ENCODE measurements at regions not wholly inside any gene's neighbourhood (a gene's known extent, or its start where the extent isn't known, plus 50 kb on each side); places are given as distances from the start of the nearest gene placed in this dataset.

DNA sequence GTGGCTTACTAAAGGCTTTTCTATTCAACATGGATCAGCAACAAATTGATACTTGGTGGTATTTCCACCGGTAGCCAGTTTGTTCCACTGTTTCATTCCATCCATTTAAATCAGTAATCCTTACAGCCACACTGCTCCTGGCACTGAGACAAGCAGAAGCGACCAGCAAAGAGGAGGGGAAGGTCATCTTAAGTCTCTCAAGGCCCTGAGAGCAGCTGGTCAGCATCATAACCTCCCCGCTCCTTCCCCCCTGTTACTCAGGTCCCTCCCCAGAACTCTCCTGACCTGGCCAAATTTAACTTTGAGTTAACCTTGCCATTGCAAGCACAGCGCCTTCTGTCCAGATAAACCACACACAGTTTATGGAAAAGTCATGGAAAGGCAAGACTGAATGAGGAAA lies 331.3 kb upstream of the KLF3 start (continued):
- TF ChIP-seq MYBL2 (CRISPR knock-in tag; IDR thresholded peaks at IDR 0.05) (no peak), SOX15 (CRISPR knock-in tag; IDR thresholded peaks at IDR 0.05) (no peak), NFYB (CRISPR knock-in tag; conservative IDR thresholded peaks at IDR 0.05; ENCODE audit: low read depth) (no peak), ATF1 (CRISPR knock-in tag; IDR thresholded peaks at IDR 0.05) (no peak), ESRRA (CRISPR knock-in tag; IDR thresholded peaks at IDR 0.05; ENCODE audit: borderline replicate concordance) (no peak), FOXP1 (CRISPR knock-in tag; IDR thresholded peaks at IDR 0.05; ENCODE audit: borderline replicate concordance) (no peak), OVOL2 (CRISPR knock-in tag; IDR thresholded peaks at IDR 0.05; ENCODE audit: borderline replicate concordance) (no peak), CBFB (CRISPR knock-in tag; IDR thresholded peaks at IDR 0.05; ENCODE audit: low read depth) (no peak), ZNF263 (CRISPR knock-in tag; IDR thresholded peaks at IDR 0.05; ENCODE audit: low read depth) (no peak), ZBTB21 (CRISPR knock-in tag; IDR thresholded peaks at IDR 0.05; ENCODE audit: borderline replicate concordance) (no peak)
- TF ChIP-seq, protein P1, sequence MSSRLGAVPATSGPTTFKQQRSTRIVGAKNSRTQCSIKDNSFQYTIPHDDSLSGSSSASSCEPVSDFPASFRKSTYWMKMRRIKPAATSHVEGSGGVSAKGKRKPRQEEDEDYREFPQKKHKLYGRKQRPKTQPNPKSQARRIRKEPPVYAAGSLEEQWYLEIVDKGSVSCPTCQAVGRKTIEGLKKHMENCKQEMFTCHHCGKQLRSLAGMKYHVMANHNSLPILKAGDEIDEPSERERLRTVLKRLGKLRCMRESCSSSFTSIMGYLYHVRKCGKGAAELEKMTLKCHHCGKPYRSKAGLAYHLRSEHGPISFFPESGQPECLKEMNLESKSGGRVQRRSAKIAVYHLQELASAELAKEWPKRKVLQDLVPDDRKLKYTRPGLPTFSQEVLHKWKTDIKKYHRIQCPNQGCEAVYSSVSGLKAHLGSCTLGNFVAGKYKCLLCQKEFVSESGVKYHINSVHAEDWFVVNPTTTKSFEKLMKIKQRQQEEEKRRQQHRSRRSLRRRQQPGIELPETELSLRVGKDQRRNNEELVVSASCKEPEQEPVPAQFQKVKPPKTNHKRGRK (CRISPR knock-in tag; IDR thresholded peaks at IDR 0.05; ENCODE audit: borderline replicate concordance) = no peak
- TF ChIP-seq, protein P2, sequence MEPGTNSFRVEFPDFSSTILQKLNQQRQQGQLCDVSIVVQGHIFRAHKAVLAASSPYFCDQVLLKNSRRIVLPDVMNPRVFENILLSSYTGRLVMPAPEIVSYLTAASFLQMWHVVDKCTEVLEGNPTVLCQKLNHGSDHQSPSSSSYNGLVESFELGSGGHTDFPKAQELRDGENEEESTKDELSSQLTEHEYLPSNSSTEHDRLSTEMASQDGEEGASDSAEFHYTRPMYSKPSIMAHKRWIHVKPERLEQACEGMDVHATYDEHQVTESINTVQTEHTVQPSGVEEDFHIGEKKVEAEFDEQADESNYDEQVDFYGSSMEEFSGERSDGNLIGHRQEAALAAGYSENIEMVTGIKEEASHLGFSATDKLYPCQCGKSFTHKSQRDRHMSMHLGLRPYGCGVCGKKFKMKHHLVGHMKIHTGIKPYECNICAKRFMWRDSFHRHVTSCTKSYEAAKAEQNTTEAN (CRISPR knock-in tag; IDR thresholded peaks at IDR 0.05) = no peak

DNA sequence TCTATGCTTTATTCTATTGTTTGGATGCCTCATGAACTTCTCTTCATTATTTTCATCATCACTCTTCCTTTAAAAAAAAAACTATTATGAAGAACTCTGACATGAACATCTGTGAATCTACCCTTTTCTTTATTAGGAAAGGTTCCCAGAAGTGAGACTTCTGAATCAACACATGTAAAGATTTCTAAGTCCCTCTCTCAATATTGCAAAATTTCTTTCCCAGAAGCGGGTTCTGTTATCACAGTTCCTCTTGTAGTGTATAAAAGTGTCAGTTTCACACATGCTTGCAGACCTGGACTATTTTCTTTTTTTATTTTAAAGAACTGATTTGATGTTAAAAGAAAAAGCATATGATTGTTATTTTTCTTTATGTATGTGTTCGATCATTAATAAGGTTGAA lies 330.8 kb upstream of the KLF3 start:
- Mint-ChIP-seq H3K4me3 (no peak overlapping the region), H3K27me3 (ENCODE audit: low read depth) (no peaks in the 10 kb centered on the region), H3K4me1 (peaks cover 11% of the 10 kb centered on the region), H3K27ac (no peak overlapping the region), H3K9me3 (peaks cover 23% of the 10 kb centered on the region), H3K36me3 (peaks cover 15% of the 10 kb centered on the region)
- CTCF ChIA-PET = interaction anchor here (1.7 kb wide), 1 partner anchor 14 kb away, joined by 6 read pairs; no protein-coding TSS in a partner anchor
- POLR2A ChIA-PET = no interaction called here
- DNase-seq (ENCODE audit: low spot score) (no peak), ATAC-seq (no peak)
- TF ChIP-seq E2F5 (CRISPR knock-in tag; IDR thresholded peaks at IDR 0.05) (no peak), HMGA2 (CRISPR knock-in tag; IDR thresholded peaks at IDR 0.05) (no peak), IRF2 (CRISPR knock-in tag; IDR thresholded peaks at IDR 0.05; ENCODE audit: borderline replicate concordance, low read depth) (no peak), HMGXB4 (CRISPR knock-in tag; IDR thresholded peaks at IDR 0.05) (no peak), GRHL2 (CRISPR knock-in tag; IDR thresholded peaks at IDR 0.05; ENCODE audit: insufficient replicate concordance, severe bottlenecking) (no peak), CREB1 (CRISPR knock-in tag; IDR thresholded peaks at IDR 0.05) (no peak), ATF3 (CRISPR knock-in tag; conservative IDR thresholded peaks at IDR 0.05) (no peak), CBFB (CRISPR knock-in tag; IDR thresholded peaks at IDR 0.05; ENCODE audit: low read depth) (no peak), ZNF121 (CRISPR knock-in tag; IDR thresholded peaks at IDR 0.05) (no peak)
- TF ChIP-seq, protein P3, sequence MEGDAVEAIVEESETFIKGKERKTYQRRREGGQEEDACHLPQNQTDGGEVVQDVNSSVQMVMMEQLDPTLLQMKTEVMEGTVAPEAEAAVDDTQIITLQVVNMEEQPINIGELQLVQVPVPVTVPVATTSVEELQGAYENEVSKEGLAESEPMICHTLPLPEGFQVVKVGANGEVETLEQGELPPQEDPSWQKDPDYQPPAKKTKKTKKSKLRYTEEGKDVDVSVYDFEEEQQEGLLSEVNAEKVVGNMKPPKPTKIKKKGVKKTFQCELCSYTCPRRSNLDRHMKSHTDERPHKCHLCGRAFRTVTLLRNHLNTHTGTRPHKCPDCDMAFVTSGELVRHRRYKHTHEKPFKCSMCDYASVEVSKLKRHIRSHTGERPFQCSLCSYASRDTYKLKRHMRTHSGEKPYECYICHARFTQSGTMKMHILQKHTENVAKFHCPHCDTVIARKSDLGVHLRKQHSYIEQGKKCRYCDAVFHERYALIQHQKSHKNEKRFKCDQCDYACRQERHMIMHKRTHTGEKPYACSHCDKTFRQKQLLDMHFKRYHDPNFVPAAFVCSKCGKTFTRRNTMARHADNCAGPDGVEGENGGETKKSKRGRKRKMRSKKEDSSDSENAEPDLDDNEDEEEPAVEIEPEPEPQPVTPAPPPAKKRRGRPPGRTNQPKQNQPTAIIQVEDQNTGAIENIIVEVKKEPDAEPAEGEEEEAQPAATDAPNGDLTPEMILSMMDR (IDR thresholded peaks at IDR 0.05) = no peak
- TF ChIP-seq, protein P4, sequence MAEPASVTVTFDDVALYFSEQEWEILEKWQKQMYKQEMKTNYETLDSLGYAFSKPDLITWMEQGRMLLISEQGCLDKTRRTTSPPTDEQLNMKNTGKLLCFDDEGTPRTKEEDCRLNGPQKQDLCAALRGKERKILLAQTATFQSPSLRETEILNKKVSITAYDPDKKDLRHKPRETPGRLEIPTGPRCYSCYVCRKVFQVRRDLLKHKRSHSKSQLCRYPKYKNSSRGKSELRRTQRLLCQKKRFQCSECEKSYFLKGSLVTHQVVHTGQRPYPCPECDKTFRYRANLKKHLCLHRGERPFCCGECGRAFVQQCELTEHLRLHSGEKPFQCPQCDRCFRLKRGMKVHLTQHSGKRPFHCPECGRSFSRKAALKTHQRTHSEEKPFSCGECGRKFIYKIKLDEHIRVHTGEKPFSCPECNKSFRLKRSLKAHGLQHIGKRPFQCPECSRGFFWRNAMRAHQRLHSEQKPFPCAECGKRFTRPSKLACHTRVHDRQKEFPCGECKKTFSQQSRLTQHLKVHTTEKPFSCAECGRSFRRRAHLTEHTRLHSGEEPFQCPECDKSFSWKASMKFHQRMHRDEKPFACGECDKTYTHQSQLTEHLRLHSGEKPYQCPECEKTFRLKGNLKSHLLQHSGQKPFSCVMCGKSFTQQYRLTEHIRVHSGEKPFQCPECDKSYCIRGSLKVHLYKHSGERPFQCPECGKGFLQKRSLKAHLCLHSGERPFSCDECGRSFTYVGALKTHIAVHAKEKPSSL (CRISPR knock-in tag; conservative IDR thresholded peaks at IDR 0.05) = no peak
- TF ChIP-seq, protein P5, sequence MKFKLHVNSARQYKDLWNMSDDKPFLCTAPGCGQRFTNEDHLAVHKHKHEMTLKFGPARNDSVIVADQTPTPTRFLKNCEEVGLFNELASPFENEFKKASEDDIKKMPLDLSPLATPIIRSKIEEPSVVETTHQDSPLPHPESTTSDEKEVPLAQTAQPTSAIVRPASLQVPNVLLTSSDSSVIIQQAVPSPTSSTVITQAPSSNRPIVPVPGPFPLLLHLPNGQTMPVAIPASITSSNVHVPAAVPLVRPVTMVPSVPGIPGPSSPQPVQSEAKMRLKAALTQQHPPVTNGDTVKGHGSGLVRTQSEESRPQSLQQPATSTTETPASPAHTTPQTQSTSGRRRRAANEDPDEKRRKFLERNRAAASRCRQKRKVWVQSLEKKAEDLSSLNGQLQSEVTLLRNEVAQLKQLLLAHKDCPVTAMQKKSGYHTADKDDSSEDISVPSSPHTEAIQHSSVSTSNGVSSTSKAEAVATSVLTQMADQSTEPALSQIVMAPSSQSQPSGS (CRISPR knock-in tag; IDR thresholded peaks at IDR 0.05; ENCODE audit: borderline replicate concordance, low read depth) = no peak
